T-helper 2 cell (primary cell): ENCODE measurements at regions not wholly inside any gene's neighbourhood (a gene's known extent, or its start where the extent isn't known, plus 50 kb on each side); places are given as distances from the start of the nearest gene placed in this dataset.
"Not testable (repeated sequence)": the region's sequence is repeated elsewhere in the genome, so short reads cannot be mapped to it uniquely, and the experiment has no call there.

Source experiments
- DNase-seq, 5 experiments: peaks; one replicate each; pipeline versions ENCODE4 v3.0.0 to v3.0.0-alpha.2; 2012 to 2022

DNA sequence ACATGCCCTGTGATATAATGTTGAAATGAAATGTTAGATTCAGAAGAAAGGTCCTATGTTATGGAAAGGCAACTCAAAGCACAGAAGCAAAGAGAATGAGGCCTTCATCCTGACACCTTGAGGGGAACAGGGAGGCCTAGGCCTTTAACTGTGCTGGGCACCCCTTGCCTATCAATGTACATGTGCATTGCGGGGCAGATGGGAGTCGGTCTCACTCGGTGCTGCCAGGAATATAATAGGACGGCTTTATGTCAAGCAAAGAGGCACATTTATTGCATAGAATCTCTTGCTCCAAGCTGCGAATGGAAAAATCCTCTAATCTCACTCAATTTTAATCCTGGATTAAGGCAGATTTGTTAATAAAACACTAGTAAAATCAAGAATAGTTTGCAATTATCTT lies 301.0 kb upstream of the SOX14 start:
- DNase-seq, result no peak

DNA sequence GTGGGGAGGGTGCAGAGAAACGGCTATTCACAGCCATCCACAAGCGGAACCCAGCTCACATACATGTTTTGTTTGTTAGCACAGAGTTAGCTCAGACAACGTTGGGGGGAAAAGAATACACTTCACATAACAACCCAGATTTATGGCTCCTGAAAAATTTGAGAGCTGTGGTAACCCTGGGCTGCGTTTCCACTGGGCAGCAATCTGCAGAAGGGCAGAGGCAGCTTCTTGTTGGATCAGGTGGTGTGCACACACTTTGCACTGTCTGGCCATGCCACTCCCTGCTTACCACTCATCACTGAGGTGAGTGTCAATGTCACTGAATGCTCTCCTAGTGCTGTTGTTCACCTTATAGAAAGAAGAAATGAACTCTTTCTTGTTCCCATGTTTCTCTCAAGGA lies 299.8 kb upstream of the SOX14 start:
- DNase-seq, result no peak

GRCh38 chr3:137468446-137468845 lies 295.7 kb upstream of the SOX14 start:
- DNase-seq, result no peak

- DNase-seq, result no peak
These were observed 294.9 kb upstream of the SOX14 start for GRCh38 chr3:137469263-137469662.

DNA sequence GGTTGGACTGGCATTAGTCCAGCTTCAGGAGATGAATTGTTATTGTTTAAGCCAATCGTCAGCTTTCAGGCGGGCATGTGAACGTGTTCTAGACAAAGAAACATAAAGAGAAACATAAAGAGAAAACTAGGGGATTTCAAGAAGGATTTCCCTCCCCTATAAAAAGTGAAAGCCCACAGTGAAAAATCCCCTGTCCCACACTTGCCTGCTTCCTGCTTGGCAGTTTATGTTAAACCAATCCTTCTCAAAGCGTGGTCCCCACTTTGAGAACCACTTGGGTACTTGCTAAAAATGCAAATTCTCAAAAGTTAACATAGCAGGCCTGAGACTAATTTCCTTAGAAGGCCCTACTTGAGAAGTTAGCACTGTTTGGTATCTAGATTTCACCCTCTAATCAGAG lies 293.0 kb upstream of the SOX14 start:
- DNase-seq, result no peak

GRCh38 chr3:137471558-137472204 lies 292.4 kb upstream of the SOX14 start:
- no peak for DNase-seq

GRCh38 chr3:137477614-137478013 lies 286.5 kb upstream of the SOX14 start:
- no peak for DNase-seq

GRCh38 chr3:137509354-137510045 lies 254.6 kb upstream of the SOX14 start:
- no peak for DNase-seq

DNA sequence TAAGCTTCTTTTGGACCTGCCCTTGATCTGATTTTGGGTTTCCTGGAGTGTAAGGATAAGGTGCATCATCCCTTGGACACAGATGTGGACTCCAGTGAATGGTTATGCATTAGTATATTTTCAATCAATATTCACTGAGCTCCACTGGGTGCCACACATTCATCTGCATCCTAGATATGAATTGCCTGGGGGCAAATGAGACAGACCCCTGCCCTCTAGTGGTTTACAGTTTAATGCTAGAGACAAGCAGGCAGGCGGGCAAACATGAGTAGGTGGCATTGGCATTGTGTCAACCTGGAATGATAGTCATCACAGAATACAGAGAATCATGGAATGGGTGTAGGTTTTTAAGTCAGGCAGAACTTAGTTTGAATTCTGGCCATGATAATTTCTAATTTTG lies 252.5 kb upstream of the SOX14 start:
- DNase-seq, result no peak

DNA sequence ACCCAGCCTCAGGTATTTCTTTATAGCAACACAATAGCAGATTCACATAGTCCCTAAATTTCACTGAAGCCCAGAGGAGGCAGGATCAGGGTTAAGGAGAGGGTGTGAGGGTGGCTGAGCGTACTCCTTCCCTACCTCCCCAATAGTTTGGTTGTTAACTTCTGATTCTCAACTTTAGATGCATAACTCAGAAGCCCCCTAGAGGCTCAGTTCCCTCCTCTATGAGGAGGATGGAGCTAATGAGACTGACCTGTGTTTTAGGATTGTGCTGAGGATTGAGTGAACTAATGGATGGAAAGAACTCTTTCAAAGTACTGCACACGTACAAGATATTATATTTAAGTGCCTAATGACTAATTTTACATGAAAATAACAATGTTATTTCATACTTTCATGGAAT lies 249.3 kb upstream of the SOX14 start:
- no peak for DNase-seq

DNA sequence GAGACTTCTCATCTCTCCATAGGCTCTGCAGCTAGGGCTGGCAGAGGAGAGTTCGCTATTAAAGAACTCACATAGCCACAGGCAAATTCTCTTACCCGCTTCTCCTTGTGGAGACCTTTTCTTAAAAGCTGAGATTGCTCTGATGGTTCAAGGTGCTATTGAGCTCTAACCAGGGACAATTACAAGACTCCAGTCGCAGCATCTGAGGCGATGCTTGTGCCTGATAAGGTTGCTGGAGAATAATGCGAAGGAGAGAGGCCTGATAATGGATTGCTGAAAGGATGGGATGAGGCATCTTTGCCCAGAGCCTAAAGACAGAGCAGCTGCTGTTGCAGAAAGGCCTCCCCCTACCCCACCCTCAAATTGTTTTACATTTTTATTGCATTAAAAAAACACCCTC lies 244.5 kb upstream of the SOX14 start:
- DNase-seq, result no peak

DNA sequence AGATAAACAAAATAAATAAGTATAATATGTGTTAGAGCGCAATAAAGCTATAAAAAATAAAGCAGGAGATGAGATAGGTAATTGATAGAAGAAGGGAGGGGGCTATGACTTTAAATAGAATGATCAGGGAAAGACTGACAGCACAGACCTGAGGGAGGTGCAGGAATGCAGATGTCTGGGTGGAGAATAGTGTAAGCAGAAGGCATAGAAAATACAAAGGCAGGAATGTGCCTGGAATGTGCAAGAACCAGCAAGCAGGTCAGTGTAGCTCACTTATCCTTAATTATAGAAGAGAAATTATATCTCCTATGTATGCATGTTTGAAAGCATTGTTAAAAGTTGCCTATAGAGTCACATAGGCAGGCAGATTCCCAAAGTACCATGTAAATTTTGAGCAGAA lies 239.4 kb upstream of the SOX14 start:
- no peak for DNase-seq

DNA sequence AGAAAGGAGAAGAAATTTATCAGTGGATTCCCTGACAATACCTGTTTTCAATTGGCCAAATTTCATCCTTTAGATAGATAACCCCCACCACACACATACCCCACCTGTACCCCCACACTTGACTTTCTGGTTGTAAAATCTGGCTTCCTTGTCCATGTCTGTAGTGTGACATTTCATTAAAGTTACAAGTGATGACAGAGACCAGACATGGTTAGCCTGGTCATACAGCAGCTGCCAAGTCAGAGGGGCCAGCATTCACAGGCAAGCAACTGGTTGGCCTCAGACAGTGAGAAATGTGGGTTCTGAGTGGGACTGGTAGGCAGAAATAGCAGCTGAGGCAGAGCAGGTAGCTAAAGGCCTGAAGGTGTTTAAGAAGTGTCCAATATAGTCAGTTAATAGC lies 238.6 kb upstream of the SOX14 start:
- no peak for DNase-seq

GRCh38 chr3:137542049-137542448 lies 222.1 kb upstream of the SOX14 start:
- no peak for DNase-seq

- DNase-seq, result no peak
These were observed 209.9 kb upstream of the SOX14 start for GRCh38 chr3:137554242-137554641.

- DNase-seq, result no peak
These were observed 195.2 kb upstream of the SOX14 start for GRCh38 chr3:137568880-137569279.

GRCh38 chr3:137572931-137573330 lies 191.2 kb upstream of the SOX14 start:
- no peak for DNase-seq

- DNase-seq, result no peak
These were observed 181.6 kb upstream of the SOX14 start for GRCh38 chr3:137582484-137582883.

DNA sequence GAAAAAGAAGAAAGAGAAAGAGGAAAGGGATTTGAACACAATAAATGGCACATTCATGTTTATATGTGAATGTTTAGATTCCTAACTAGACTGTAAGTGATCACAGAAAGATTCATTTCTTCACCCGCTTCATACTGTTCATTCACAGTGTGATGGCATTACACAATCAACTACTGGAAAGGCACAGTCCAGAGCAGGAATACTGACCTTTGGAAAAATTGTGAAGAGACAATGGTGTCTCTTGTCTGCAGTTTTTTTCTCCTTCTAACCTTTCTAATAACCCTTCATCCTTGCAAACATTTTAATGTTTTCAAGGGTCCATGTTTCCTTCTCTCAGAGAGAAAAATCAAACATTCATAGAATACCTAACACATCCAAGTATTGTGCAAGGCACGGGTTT lies 180.9 kb upstream of the SOX14 start:
- DNase-seq, result no peak

DNA sequence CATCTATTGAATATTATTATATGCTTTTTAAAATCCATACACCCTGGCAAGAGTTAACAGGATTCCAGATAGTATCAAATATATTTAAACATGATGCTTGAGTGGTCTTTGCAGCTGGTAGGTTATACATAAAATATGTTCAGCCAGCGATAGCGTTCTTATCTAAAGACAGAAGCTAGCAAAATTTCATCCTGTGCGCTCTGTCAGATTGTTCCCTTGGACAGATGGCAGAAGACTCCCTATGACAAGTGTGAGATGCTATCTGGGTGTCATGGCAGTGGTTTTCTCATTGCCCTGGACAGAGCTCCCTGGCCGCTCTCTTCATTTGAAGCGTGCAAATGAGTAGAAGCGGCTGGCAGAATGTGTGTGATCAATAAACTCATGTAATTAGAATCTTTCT lies 175.2 kb upstream of the SOX14 start:
- DNase-seq, result no peak

- not testable (repeated sequence) for DNase-seq
These were observed 168.7 kb upstream of the SOX14 start for GRCh38 chr3:137595415-137595814.

GRCh38 chr3:137610723-137611122 lies 153.4 kb upstream of the SOX14 start:
- DNase-seq, result no peak

- DNase-seq, result no peak
These were observed 151.8 kb upstream of the SOX14 start for GRCh38 chr3:137612291-137612690.

DNA sequence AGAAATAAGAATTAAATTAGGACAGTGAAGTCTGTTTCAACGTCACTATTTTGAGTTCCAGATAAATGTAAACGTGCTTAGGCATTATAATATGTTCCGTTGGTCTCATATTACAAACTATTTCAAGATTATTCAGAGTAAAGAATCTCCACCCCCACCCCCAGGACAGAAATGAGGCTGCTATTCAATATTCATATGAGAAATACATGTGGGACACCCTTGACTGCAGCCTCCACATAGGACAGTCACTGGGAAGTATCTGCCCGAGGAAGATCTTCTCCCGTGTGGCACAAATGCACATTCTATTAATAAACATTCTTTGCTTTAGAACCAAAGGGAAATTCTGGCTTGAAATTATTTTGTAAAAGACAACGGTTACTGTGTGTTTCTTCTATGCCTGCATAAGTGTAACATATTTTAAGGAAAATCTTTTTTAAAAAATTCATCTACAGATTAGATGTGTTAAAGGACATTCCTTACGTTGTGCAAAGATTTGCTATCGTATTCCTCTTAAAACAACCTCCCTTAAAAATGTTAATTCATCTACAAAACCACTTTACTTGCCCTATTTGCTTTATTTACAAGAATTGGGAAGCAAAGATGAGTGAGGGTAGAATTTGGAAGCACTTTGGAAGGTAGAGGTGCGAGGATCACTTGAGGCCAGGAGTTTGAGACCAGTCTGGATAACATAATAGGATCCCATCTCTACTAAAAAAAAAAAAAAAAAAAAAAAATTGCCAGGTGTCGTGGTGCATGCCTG lies 148.3 kb upstream of the SOX14 start:
- DNase-seq, result no peak
